ENCODE measurements at regions not wholly inside any gene's neighbourhood (a gene's known extent, or its start where the extent isn't known, plus 50 kb on each side); places are given as distances from the start of the nearest gene placed in this dataset.

DNA sequence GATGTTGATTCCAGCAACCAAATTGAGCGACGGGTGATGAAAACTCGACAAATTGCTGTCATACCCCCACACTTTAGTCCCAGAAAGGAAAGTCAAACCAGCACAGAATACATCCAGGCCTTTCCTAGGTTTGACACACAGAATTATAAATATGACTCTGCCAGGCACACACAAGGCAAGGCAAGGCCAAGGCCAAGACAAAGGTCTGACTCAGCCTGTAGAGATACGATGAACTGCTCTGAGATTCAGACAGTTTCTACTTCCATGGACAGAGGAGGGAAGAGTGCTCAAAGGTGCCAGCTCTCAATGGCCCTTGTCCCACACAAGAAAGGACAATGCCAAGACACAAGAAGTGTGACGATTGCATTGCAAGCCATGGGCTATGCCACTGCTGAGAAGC is 880.2 kb upstream of the TMEM132C start:
- no peak overlapping the region for H3K4me3 ChIP-seq (replicated peaks; ENCODE audit: insufficient read depth, low read length)
- no peaks in the 10 kb centered on the region for H3K27me3 ChIP-seq (ENCODE audit: insufficient read depth, poor library complexity, severe bottlenecking)
- TF ChIP-seq GABPA (IDR thresholded peaks at IDR 0.05; ENCODE audit: low read depth) (no peak), SPI1 (IDR thresholded peaks at IDR 0.05; ENCODE audit: borderline replicate concordance, low read depth) (no peak), REST (IDR thresholded peaks at IDR 0.05; ENCODE audit: insufficient replicate concordance, low read depth) (no peak), CTCF (IDR thresholded peaks at IDR 0.05; ENCODE audit: insufficient read depth, low read length) (no peak), POLR2AphosphoS5 (IDR thresholded peaks at IDR 0.05; ENCODE audit: low read depth) (no peak)
- no peak overlapping the region for H3K27ac ChIP-seq (replicated peaks)
- no peak for DNase-seq (ENCODE audit: low read depth in 1 of 2, low spot score in 1 of 2)

- no peak overlapping the region for H3K27ac ChIP-seq (replicated peaks)
- TF ChIP-seq SPI1 (IDR thresholded peaks at IDR 0.05; ENCODE audit: borderline replicate concordance, low read depth) (no peak), GABPA (IDR thresholded peaks at IDR 0.05; ENCODE audit: low read depth) (no peak)
- no peaks in the 10 kb centered on the region for H3K27me3 ChIP-seq (ENCODE audit: insufficient read depth, poor library complexity, severe bottlenecking)
- no peak for DNase-seq (ENCODE audit: low read depth in 1 of 2, low spot score in 1 of 2)
- no peak overlapping the region for H3K4me3 ChIP-seq (replicated peaks; ENCODE audit: insufficient read depth, low read length)
Measured at GRCh38 chr12:127388985-127389384, 878.0 kb upstream of the TMEM132C start.

- no peaks in the 10 kb centered on the region for H3K27me3 ChIP-seq (ENCODE audit: insufficient read depth, poor library complexity, severe bottlenecking)
- TF ChIP-seq REST (IDR thresholded peaks at IDR 0.05; ENCODE audit: insufficient replicate concordance, low read depth) = peak; percentile 89
- no peak for TF ChIP-seq CTCF (IDR thresholded peaks at IDR 0.05; ENCODE audit: insufficient read depth, low read length)
- no peak for TF ChIP-seq SPI1 (IDR thresholded peaks at IDR 0.05; ENCODE audit: borderline replicate concordance, low read depth)
- TF ChIP-seq GABPA (IDR thresholded peaks at IDR 0.05; ENCODE audit: low read depth) = no peak
- TF ChIP-seq POLR2AphosphoS5 (IDR thresholded peaks at IDR 0.05; ENCODE audit: low read depth) = no peak
- DNase-seq (ENCODE audit: low read depth in 1 of 2, low spot score in 1 of 2) = no peak
- no peak overlapping the region for H3K4me3 ChIP-seq (replicated peaks; ENCODE audit: insufficient read depth, low read length)
- H3K27ac ChIP-seq (replicated peaks) = no peak overlapping the region
Measured at GRCh38 chr12:127389923-127390322, 877.0 kb upstream of the TMEM132C start.

DNA sequence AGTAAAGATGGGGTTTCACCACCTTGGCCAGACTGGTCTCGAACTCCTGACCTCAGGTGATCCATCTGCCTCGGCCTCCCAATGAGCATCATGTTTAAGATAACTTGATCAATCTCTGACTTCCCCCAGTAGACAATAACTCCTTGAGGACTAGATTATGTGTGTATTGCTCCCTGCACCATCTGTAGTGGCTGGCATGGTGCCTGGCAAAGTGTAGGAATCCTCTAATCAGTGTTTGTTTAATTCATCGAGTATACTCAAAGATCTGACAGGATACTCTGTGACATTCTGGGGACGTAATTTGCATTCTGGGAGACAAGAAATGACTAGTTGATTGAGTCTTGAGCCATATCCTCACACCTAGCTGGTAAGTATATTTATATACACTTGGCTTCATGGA is 873.5 kb upstream of the TMEM132C start:
- Histone ChIP-seq H3K27me3 (ENCODE audit: insufficient read depth, poor library complexity, severe bottlenecking) (no peaks in the 10 kb centered on the region), H3K4me3 (replicated peaks; ENCODE audit: insufficient read depth, low read length) (no peak overlapping the region), H3K27ac (replicated peaks) (no peak overlapping the region)
- DNase-seq (ENCODE audit: low read depth in 1 of 2, low spot score in 1 of 2) = no peak
- no peak for TF ChIP-seq REST (IDR thresholded peaks at IDR 0.05; ENCODE audit: insufficient replicate concordance, low read depth)
- TF ChIP-seq SPI1 (IDR thresholded peaks at IDR 0.05; ENCODE audit: borderline replicate concordance, low read depth) = no peak
- no peak for TF ChIP-seq GABPA (IDR thresholded peaks at IDR 0.05; ENCODE audit: low read depth)
- no peak for TF ChIP-seq POLR2AphosphoS5 (IDR thresholded peaks at IDR 0.05; ENCODE audit: low read depth)
- TF ChIP-seq CTCF (IDR thresholded peaks at IDR 0.05; ENCODE audit: insufficient read depth, low read length) = no peak

All from HL-60 (cell line).